GM12872 (cell line): ENCODE measurements at regions not wholly inside any gene's neighbourhood (a gene's known extent, or its start where the extent isn't known, plus 50 kb on each side); places are given as distances from the start of the nearest gene placed in this dataset.

Experiments
- CTCF ChIP-seq: IDR thresholded peaks from 3 replicates; pipeline ENCODE4 v1.5.1; 2011; ENCODE audit warnings: low read depth, mild to moderate bottlenecking, low read length, moderate library complexity; ENCODE audit not compliant: insufficient read depth

GRCh38 chr6:74145931-74146330 lies 449.9 kb downstream of the CD109 start:
- TF ChIP-seq CTCF, result no peak

GRCh38 chr6:74137911-74138310 lies 441.9 kb downstream of the CD109 start:
- TF ChIP-seq CTCF, result no peak

GRCh38 chr6:74134327-74134726 lies 438.3 kb downstream of the CD109 start:
- TF ChIP-seq CTCF, result no peak

- TF ChIP-seq CTCF, result no peak
These were observed 437.1 kb downstream of the CD109 start for GRCh38 chr6:74133073-74133472.

GRCh38 chr6:74130641-74131040 lies 434.6 kb downstream of the CD109 start:
- no peak for TF ChIP-seq CTCF

- TF ChIP-seq CTCF, result no peak
These were observed 432.5 kb downstream of the CD109 start for GRCh38 chr6:74128536-74128935.

GRCh38 chr6:74117113-74117512 lies 421.1 kb downstream of the CD109 start:
- no peak for TF ChIP-seq CTCF

- TF ChIP-seq CTCF, result no peak
These were observed 419.7 kb downstream of the CD109 start for GRCh38 chr6:74115674-74116073.
